HS-5 (cell line): ENCODE measurements at regions not wholly inside any gene's neighbourhood (a gene's known extent, or its start where the extent isn't known, plus 50 kb on each side); places are given as distances from the start of the nearest gene placed in this dataset.

Source experiments
- DNase-seq: peaks from one replicate; pipeline ENCODE4 v3.0.0-alpha.2; 2012; ENCODE audit warnings: low read depth

GRCh38 chr4:189029976-189030504, 890.8 kb downstream of the TRIML1 start:
- DNase-seq = no peak

GRCh38 chr4:189032606-189033338, 893.5 kb downstream of the TRIML1 start:
- no peak for DNase-seq

GRCh38 chr4:189033801-189034347, 894.6 kb downstream of the TRIML1 start:
- no peak for DNase-seq

- no peak for DNase-seq
Observed at GRCh38 chr4:189035091-189035490, 895.9 kb downstream of the TRIML1 start.

GRCh38 chr4:189035654-189036053, 896.4 kb downstream of the TRIML1 start:
- DNase-seq = no peak

DNA sequence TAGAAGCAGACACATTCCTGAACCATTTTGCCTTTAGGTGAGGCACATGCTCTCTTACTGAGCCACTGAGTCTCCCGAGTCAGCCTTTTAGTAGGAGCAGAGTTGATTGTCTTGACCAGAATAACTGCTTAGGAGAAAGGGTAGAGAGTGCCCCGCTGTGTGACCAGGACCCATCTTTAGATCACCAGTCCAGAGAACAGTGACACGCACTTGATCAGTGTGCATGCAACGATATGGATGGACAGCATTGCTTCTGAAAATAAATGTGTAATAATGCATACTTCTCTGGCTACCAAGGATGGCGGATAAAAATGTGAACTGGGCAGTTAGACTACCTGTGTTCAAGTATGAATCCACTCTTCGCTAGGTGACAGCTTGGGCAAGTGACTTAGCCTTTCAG, 897.7 kb downstream of the TRIML1 start:
- DNase-seq = no peak

DNA sequence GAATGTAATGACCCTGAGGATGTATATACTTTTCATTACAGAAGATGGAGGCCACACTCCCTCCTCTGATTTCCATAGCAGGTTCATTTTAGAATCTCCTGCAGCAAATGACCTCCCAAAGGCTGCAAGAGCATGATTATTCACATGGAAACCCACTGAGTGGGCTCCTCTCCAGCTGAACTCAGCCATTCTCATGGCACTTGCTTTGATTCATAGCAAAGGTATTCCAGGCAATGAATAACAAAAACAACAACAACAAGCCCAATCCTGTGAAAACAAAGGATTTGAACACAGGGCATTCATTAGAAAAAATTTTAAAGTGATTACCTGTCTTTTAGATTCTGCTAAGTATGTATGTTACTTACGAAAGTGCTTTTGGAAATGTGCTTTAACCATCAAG, 894.0 kb upstream of the FRG1 start:
- no peak for DNase-seq

DNA sequence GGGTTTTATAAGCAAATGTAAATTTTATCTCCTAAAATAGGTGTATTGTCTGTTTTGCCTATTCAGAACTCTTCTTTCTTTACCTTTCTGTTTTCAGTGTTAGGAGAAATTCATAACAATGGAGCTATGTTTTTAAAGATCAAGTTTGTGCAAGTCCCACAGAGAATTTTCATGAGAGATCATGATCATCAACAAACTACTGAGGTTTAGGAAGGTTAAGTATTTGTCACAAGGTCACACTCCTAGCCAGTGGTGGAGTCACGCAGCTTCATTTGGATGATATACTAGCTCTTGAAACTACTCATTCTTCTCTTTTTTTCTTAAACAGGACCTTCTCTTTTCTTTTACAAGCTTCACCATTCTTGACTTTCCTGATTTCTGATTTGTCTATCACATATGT, 892.6 kb upstream of the FRG1 start:
- DNase-seq = no peak

- DNase-seq = no peak
Observed at GRCh38 chr4:189049682-189050081, 891.0 kb upstream of the FRG1 start.

DNA sequence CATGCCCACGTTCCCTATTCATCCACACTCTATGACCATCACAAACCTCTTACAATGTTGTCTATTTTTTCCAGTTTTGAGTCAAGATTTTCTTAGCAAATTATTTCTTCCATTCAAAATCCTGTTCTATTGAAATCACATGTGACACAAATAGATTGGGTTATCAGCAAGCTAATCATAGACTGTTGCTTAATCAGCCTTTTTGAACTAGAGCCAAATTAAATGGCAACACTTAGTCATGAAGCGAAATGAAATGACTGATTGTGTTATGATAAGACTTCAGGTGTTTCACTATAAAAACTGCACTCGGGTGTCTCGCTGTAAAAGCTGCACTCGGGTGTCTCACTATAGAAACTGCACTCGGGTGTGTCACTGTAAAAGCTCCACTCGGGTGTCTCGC, 890.0 kb upstream of the FRG1 start:
- no peak for DNase-seq

DNA sequence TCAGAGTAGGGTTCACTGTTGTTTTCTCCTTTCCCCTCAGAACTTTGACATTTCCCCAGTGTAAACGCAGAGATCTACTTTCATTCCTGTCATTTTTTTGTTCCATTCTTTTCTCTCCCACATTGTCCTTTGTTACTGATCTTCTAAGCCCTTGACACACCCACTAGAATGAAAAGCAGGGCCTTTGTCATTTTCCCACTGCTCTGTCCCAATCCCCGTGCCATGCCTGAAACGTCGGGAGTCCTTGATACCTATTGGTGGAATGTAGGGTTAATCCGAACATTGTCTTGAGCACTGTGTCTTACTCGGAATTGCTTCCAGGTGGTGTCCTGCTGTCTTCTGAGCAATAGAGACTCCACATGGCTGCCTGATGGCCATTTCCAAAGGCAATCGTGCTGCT, 887.1 kb upstream of the FRG1 start:
- DNase-seq = no peak

- no peak for DNase-seq
Observed at GRCh38 chr4:189060104-189060503, 880.6 kb upstream of the FRG1 start.

GRCh38 chr4:189062047-189062820, 878.4 kb upstream of the FRG1 start:
- no peak for DNase-seq

- no peak for DNase-seq
Observed at GRCh38 chr4:189069772-189070171, 870.9 kb upstream of the FRG1 start.

DNA sequence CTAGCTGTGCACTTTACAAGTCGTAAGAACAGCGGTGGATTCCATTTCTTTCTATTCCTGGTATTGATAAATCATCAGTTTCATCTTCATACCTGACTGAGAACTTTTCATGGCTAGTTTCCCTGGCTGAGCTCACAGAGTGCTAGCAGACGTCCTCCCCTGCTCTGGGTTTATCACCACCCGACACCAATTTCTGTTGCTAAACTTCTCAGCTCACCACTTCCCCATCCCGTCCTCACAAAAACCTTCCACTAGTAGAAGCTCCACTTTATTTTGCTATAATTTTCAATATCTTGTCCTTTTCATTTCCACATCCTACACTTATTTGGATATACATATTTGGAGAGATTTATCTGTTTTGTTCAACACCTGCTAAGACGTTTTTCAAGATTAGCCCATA, 869.4 kb upstream of the FRG1 start:
- no peak for DNase-seq

- DNase-seq = no peak
Observed at GRCh38 chr4:189073739-189074138, 866.9 kb upstream of the FRG1 start.

GRCh38 chr4:189081826-189082225, 858.8 kb upstream of the FRG1 start:
- DNase-seq = peak; percentile 53

GRCh38 chr4:189083769-189084168, 856.9 kb upstream of the FRG1 start:
- DNase-seq = no peak

DNA sequence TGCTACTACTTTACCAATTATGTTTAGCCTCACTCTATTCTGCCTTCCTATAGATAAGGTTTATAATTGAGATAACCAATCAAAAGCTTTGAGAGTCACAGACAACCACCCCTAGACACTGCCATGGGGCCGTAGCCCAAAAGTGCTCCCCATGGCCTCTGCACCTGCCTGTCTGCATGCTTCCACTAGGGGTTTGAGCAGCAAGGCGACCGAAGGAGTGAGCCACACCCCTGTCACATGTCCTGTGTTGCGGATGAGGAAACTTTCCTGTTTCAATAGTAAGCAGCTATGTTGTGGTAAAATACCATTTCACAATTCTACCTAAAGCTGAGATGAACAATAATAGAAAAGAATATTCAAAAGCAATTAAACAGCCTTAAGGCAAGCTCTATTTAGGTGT, 856.0 kb upstream of the FRG1 start:
- no peak for DNase-seq

- no peak for DNase-seq
Observed at GRCh38 chr4:189087971-189088370, 852.7 kb upstream of the FRG1 start.

- no peak for DNase-seq
Observed at GRCh38 chr4:189088780-189089179, 851.9 kb upstream of the FRG1 start.

DNA sequence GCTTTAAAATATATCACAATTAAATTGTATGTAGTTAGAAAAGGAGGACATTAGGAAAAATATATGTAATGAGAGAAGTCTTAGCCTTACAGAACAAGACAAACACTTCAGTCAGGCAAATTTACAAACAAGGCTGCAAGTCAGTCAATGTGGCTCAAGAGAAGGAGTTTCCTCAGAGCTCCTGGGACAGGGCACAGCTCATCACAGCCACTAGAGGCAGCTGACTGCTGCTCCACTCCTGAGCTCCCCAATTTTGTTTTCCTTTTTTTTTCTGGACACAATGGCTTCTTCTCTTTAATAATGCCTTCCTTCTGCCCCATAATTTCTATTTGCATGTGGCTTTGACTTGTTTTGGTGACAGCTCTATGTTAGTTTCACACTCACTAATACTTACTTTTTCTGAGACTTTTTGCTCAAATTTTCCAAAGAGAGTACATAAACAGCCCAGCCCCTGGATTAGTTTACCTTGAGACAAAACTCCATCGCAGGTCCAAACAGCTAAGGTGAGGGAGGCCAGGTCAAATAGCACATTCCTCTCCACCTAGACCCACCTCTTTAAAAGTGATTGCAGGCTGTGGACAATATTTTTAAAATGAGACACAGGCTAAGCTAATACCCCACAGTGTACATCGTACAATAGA, 850.4 kb upstream of the FRG1 start:
- DNase-seq = no peak

DNA sequence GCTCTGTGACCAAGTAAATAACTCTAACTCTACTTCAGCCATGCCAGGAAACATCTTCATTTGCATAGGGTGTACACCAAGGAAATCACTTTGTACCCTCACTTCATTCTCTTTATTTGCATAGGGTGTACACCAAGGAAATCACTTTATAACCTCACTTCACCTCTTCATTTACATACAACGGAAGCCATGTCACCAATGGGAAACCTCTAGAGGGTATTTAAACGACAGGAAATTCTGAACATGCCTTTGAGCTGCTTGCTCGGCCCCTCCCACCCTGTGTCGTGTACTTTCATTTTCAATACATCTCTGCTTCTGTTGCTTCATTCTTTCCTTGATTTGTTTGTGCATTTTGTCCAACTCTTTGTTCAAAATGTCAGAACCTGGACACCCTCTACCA, 848.1 kb upstream of the FRG1 start:
- DNase-seq = no peak
